SK-N-SH treated with all-trans-retinoic acid at 6 μM for 48 hours (cell line): ENCODE measurements at regions not wholly inside any gene's neighbourhood (a gene's known extent, or its start where the extent isn't known, plus 50 kb on each side); places are given as distances from the start of the nearest gene placed in this dataset.

Source experiments
- ATAC-seq: fragments of 200-7000 bp; cut with Tn5 transposase; 3 replicates; pipeline ENCODE4 v1.9.1; 2020; ENCODE audit warnings: mild to moderate bottlenecking, moderate library complexity
- ARNTL ChIP-seq: fragments of 450-650 bp; formaldehyde crosslinking; IDR thresholded peaks from 2 replicates; pipeline ENCODE4 v1.5.0; 2020; ENCODE audit warnings: low read depth, mild to moderate bottlenecking, moderate library complexity, borderline replicate concordance
- BACH2 ChIP-seq: fragments of 250-450 bp; sonication (Bioruptor Pico); IDR thresholded peaks from 2 replicates; pipeline ENCODE4 v1.9.0; 2021; ENCODE audit warnings: mild to moderate bottlenecking, borderline replicate concordance
- CREB5 ChIP-seq: fragments of 250-450 bp; sonication (Bioruptor Pico); IDR thresholded peaks from 2 replicates; pipeline ENCODE4 v1.5.1; 2020; ENCODE audit warnings: low read depth, mild to moderate bottlenecking, moderate library complexity
- CSDC2 ChIP-seq: fragments of 250-450 bp; sonication (Bioruptor Pico); IDR thresholded peaks from 2 replicates; pipeline ENCODE4 v1.5.0; 2020; ENCODE audit warnings: mild to moderate bottlenecking, moderate library complexity
- ESRRG ChIP-seq: fragments of 250-450 bp; sonication (Bioruptor Pico); IDR thresholded peaks from 2 replicates; pipeline ENCODE4 v1.6.1; 2021; ENCODE audit warnings: mild to moderate bottlenecking
- ISL1 ChIP-seq: fragments of 250-450 bp; sonication (Bioruptor Pico); IDR thresholded peaks from 2 replicates; pipeline ENCODE4 v2.1.2; 2022; ENCODE audit warnings: mild to moderate bottlenecking, moderate library complexity
- POU6F1 ChIP-seq: fragments of 250-450 bp; sonication (Bioruptor Pico); IDR thresholded peaks from 2 replicates; pipeline ENCODE4 v1.8.0; 2021; ENCODE audit warnings: low read depth, mild to moderate bottlenecking, moderate library complexity, borderline replicate concordance
- PPARA ChIP-seq: fragments of 250-450 bp; sonication (Bioruptor Pico); IDR thresholded peaks from 2 replicates; pipeline ENCODE4 v1.5.0; 2020; ENCODE audit warnings: mild to moderate bottlenecking, borderline replicate concordance
- RARB ChIP-seq: fragments of 250-450 bp; sonication (Bioruptor Pico); IDR thresholded peaks from 2 replicates; pipeline ENCODE4 v1.8.0; 2021; ENCODE audit warnings: mild to moderate bottlenecking, moderate library complexity
- SNAI2 ChIP-seq: fragments of 250-450 bp; sonication (Bioruptor Pico); IDR thresholded peaks from 2 replicates; pipeline ENCODE4 v1.5.0; 2020; ENCODE audit warnings: mild to moderate bottlenecking, moderate library complexity
- TCF4 ChIP-seq: fragments of 250-450 bp; sonication (Bioruptor Pico); IDR thresholded peaks from 2 replicates; pipeline ENCODE4 v1.8.0; 2021; ENCODE audit warnings: mild to moderate bottlenecking, moderate library complexity, borderline replicate concordance
- TSHZ2 ChIP-seq: fragments of 250-450 bp; sonication (Bioruptor Pico); IDR thresholded peaks from 2 replicates; pipeline ENCODE4 v1.5.0; 2020; ENCODE audit warnings: mild to moderate bottlenecking, moderate library complexity
- ZC3H10 ChIP-seq: fragments of 250-450 bp; sonication (Bioruptor Pico); IDR thresholded peaks from 2 replicates; pipeline ENCODE4 v1.5.1; 2021; ENCODE audit warnings: mild to moderate bottlenecking, moderate library complexity
- ZFP3 ChIP-seq: fragments of 250-450 bp; sonication (Bioruptor Pico); IDR thresholded peaks from 2 replicates; pipeline ENCODE4 v1.5.0; 2020; ENCODE audit warnings: mild to moderate bottlenecking, moderate library complexity
- ZFP30 ChIP-seq: fragments of 450-650 bp; formaldehyde crosslinking; IDR thresholded peaks from 2 replicates; pipeline ENCODE4 v1.5.0; 2022; ENCODE audit warnings: mild to moderate bottlenecking, moderate library complexity
- ZNF565 ChIP-seq: fragments of 450-650 bp; formaldehyde crosslinking; conservative IDR thresholded peaks from 2 replicates; pipeline ENCODE4 v1.5.0; 2020; ENCODE audit warnings: low read depth, mild to moderate bottlenecking, moderate library complexity
- ZNF70 ChIP-seq: fragments of 450-650 bp; formaldehyde crosslinking; IDR thresholded peaks from 2 replicates; pipeline ENCODE4 v1.5.0; 2020; ENCODE audit warnings: mild to moderate bottlenecking, moderate library complexity
- ZNF8 ChIP-seq: fragments of 450-650 bp; formaldehyde crosslinking; IDR thresholded peaks from 2 replicates; pipeline ENCODE4 v1.5.0; 2020; ENCODE audit warnings: mild to moderate bottlenecking, moderate library complexity
- TF ChIP-seq, protein P1 (sequence below): fragments of 250-450 bp; sonication (Bioruptor Pico); IDR thresholded peaks from 2 replicates; pipeline ENCODE4 v1.8.0; 2020; ENCODE audit warnings: mild to moderate bottlenecking, moderate library complexity, borderline replicate concordance
- TF ChIP-seq, protein P2 (sequence below): fragments of 250-450 bp; sonication (Bioruptor Pico); IDR thresholded peaks from 2 replicates; pipeline ENCODE4 v1.5.1; 2021; ENCODE audit warnings: mild to moderate bottlenecking, moderate library complexity

GRCh38 chr2:5535301-5535700 lies 156.9 kb upstream of the SOX11 start:
- no peak for TF ChIP-seq ISL1
- no peak for TF ChIP-seq ZNF565 (CRISPR knock-in tag)
- TF ChIP-seq CSDC2 (CRISPR knock-in tag), result no peak
- no peak for TF ChIP-seq PPARA
- peak; percentile 40; the same call in 1 of the 2 replicates for TF ChIP-seq TCF4 (CRISPR knock-in tag)
- TF ChIP-seq BACH2, result no peak
- no peak for TF ChIP-seq POU6F1
- TF ChIP-seq, all 23 proteins: peak for 1
- no peak for ATAC-seq

- TF ChIP-seq ZFP30 (no peak), SNAI2 (no peak), CREB5 (CRISPR knock-in tag) (no peak), ZC3H10 (CRISPR knock-in tag) (no peak), ISL1 (no peak), TCF4 (CRISPR knock-in tag) (no peak), ESRRG (no peak), BACH2 (no peak), PPARA (no peak), RARB (CRISPR knock-in tag) (no peak), ARNTL (CRISPR knock-in tag) (no peak), ZNF70 (CRISPR knock-in tag) (no peak), POU6F1 (no peak), ZFP3 (CRISPR knock-in tag) (no peak), ZNF8 (no peak), ZNF565 (CRISPR knock-in tag) (no peak), TSHZ2 (CRISPR knock-in tag) (no peak)
- TF ChIP-seq, protein P1, sequence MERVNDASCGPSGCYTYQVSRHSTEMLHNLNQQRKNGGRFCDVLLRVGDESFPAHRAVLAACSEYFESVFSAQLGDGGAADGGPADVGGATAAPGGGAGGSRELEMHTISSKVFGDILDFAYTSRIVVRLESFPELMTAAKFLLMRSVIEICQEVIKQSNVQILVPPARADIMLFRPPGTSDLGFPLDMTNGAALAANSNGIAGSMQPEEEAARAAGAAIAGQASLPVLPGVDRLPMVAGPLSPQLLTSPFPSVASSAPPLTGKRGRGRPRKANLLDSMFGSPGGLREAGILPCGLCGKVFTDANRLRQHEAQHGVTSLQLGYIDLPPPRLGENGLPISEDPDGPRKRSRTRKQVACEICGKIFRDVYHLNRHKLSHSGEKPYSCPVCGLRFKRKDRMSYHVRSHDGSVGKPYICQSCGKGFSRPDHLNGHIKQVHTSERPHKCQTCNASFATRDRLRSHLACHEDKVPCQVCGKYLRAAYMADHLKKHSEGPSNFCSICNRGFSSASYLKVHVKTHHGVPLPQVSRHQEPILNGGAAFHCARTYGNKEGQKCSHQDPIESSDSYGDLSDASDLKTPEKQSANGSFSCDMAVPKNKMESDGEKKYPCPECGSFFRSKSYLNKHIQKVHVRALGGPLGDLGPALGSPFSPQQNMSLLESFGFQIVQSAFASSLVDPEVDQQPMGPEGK (CRISPR knock-in tag), result no peak
- no peak for ATAC-seq
Measured at GRCh38 chr2:5537180-5537688, 154.9 kb upstream of the SOX11 start.

DNA sequence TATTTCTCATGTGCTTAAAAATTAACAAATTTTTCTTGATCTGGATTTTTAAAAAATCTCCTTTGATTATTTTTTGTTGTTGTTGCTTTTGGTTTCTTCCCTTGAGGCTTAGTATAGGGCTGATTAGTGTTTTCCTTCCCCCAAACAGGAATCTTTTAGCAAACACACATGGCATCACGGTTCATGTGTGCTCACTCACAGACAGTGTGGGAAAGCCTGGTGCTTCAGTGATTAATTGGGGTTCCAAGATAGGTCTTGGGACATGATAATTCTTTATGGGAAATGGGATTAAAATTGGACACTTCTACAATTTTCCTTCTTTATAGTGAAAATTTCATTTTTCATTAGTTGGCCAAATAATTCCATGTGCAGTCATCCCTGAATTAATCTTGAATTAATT lies 153.9 kb upstream of the SOX11 start:
- no peak for TF ChIP-seq SNAI2
- no peak for TF ChIP-seq BACH2
- TF ChIP-seq TSHZ2 (CRISPR knock-in tag), result no peak
- no peak for TF ChIP-seq ZC3H10 (CRISPR knock-in tag)
- no peak for TF ChIP-seq PPARA
- TF ChIP-seq TCF4 (CRISPR knock-in tag), result no peak
- no peak for TF ChIP-seq ZFP3 (CRISPR knock-in tag)
- TF ChIP-seq, protein P2, sequence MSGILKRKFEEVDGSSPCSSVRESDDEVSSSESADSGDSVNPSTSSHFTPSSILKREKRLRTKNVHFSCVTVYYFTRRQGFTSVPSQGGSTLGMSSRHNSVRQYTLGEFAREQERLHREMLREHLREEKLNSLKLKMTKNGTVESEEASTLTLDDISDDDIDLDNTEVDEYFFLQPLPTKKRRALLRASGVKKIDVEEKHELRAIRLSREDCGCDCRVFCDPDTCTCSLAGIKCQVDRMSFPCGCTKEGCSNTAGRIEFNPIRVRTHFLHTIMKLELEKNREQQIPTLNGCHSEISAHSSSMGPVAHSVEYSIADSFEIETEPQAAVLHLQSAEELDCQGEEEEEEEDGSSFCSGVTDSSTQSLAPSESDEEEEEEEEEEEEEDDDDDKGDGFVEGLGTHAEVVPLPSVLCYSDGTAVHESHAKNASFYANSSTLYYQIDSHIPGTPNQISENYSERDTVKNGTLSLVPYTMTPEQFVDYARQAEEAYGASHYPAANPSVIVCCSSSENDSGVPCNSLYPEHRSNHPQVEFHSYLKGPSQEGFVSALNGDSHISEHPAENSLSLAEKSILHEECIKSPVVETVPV (CRISPR knock-in tag), result no peak
- TF ChIP-seq CREB5 (CRISPR knock-in tag), result no peak
- TF ChIP-seq POU6F1, result no peak
- TF ChIP-seq, all 23 proteins: peak for 0
- ATAC-seq, result no peak
